ENCODE measurements at regions not wholly inside any gene's neighbourhood (a gene's known extent, or its start where the extent isn't known, plus 50 kb on each side); places are given as distances from the start of the nearest gene placed in this dataset.

DNA sequence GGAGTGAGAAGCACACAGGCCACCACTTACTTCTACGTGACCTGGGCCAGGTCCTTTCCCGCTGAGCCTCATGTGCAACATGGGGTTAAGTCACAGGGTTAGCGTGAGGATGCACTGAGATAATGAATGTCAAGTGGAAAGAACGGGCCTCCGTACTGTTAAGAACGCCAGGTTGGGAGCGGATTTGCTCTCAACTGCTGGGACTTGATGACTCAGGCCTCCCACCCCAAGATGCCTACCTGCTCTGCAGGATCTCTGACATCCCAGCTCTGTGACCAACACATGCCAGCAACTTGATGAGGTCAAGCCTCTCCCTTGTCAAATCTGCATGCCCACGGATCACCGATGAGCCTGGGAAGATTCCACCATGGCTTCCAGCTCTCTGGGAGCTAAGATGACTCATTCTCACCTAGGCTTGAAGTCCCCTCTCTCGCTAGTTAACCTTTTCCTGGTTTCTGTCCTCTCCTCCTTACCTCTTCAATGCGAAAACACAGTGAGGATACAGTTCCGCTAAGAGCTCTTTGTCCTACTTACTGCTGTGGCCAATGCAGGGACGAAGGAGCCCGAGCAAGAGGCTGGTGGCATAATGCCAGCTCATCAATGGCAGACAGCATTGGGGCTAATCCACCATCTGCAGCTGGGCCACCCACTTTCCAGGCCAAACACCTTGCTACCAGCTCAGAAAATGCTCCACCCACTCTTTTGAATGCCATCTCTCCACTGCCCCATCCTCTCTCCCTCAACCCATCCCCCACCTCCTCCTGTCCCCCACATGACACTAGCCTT lies 67.6 kb downstream of the PJA1 start:
- no peaks in the 10 kb centered on the region for H3K27me3 Mint-ChIP-seq (ENCODE audit: low read depth)

DNA sequence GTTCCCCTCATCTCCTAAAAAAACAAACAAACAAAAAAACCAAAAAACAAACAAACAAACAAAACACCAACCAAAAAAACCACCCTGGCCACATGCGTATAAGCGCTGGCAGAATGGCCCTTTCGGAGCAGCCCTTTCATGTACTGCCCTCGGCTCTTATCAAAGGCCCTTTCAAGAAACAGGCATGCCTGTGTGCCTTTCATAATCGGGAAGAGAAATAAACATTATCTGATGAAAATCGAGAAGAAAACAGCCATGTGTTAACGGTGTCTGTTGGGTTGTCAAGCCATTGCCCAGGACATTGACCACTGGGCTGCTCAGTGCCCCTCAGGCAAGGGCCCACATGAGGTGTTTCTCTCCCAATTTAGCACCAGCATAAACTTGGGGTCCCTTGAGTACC lies 68.3 kb downstream of the PJA1 start:
- Mint-ChIP-seq H3K4me1 (peaks cover 24% of the 10 kb centered on the region), H3K27ac (ENCODE audit: unreplicated experiment) (peak overlapping the region; percentile 90), H3K9me3 (no peaks in the 10 kb centered on the region), H3K27me3 (ENCODE audit: low read depth) (no peaks in the 10 kb centered on the region), H3K4me3 (no peak overlapping the region), H3K36me3 (ENCODE audit: low read depth) (no peaks in the 10 kb centered on the region)
- DNase-seq (ENCODE audit: low read depth, low spot score): no peak
- TF ChIP-seq, protein P1, sequence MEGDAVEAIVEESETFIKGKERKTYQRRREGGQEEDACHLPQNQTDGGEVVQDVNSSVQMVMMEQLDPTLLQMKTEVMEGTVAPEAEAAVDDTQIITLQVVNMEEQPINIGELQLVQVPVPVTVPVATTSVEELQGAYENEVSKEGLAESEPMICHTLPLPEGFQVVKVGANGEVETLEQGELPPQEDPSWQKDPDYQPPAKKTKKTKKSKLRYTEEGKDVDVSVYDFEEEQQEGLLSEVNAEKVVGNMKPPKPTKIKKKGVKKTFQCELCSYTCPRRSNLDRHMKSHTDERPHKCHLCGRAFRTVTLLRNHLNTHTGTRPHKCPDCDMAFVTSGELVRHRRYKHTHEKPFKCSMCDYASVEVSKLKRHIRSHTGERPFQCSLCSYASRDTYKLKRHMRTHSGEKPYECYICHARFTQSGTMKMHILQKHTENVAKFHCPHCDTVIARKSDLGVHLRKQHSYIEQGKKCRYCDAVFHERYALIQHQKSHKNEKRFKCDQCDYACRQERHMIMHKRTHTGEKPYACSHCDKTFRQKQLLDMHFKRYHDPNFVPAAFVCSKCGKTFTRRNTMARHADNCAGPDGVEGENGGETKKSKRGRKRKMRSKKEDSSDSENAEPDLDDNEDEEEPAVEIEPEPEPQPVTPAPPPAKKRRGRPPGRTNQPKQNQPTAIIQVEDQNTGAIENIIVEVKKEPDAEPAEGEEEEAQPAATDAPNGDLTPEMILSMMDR (conservative IDR thresholded peaks at IDR 0.05): no peak

More for the DNA sequence above, 67.6 kb downstream of the PJA1 start:
- Mint-ChIP-seq H3K4me1 (peaks cover 30% of the 10 kb centered on the region), H3K27ac (ENCODE audit: unreplicated experiment) (peak overlapping the region; percentile 57), H3K4me3 (no peak overlapping the region), H3K36me3 (ENCODE audit: low read depth) (no peaks in the 10 kb centered on the region), H3K9me3 (no peaks in the 10 kb centered on the region)
- DNase-seq (ENCODE audit: low read depth, low spot score): no peak
- TF ChIP-seq, protein P1 (conservative IDR thresholded peaks at IDR 0.05): no peak

DNA sequence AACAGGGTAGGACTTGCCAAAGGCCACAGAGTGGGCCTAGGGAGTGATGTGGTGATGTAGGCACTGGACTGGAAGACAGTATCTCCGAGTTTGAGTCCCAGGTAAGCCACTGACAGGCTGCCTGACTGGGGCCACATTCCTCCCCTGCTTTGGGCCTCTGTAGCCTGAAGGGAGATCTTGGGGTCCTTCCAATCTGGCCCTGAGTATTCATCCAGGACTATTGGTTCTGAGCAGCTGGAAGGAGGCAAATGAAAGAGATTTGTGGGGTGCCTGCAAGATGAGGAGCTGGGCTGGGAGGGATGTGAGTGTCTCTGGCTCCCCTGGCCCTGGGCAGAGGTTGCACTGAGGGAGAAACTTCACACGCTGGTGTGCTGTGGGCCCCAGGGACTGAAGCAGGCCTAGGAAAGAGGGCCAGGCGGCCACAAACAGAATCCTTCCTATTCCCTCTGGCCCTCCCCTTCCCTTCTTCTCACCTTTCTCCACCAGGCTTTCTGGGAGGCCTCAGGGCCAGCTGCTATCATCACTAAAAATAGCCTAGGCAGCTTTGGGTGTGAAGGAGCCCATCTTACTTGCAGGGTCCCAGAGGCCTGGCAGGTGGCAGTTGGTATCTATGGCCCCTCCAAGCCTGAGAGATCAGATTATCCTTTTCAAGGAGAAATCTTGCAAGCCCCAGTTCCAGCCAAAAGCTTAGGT lies 70.1 kb downstream of the PJA1 start:
- Mint-ChIP-seq H3K9me3 (no peaks in the 10 kb centered on the region), H3K36me3 (ENCODE audit: low read depth) (no peaks in the 10 kb centered on the region), H3K27ac (ENCODE audit: unreplicated experiment) (no peak overlapping the region), H3K27me3 (ENCODE audit: low read depth) (no peaks in the 10 kb centered on the region), H3K4me1 (peaks cover 23% of the 10 kb centered on the region), H3K4me3 (no peak overlapping the region)
- no peak for DNase-seq (ENCODE audit: low read depth, low spot score)
- TF ChIP-seq, protein P1 (conservative IDR thresholded peaks at IDR 0.05): no peak

DNA sequence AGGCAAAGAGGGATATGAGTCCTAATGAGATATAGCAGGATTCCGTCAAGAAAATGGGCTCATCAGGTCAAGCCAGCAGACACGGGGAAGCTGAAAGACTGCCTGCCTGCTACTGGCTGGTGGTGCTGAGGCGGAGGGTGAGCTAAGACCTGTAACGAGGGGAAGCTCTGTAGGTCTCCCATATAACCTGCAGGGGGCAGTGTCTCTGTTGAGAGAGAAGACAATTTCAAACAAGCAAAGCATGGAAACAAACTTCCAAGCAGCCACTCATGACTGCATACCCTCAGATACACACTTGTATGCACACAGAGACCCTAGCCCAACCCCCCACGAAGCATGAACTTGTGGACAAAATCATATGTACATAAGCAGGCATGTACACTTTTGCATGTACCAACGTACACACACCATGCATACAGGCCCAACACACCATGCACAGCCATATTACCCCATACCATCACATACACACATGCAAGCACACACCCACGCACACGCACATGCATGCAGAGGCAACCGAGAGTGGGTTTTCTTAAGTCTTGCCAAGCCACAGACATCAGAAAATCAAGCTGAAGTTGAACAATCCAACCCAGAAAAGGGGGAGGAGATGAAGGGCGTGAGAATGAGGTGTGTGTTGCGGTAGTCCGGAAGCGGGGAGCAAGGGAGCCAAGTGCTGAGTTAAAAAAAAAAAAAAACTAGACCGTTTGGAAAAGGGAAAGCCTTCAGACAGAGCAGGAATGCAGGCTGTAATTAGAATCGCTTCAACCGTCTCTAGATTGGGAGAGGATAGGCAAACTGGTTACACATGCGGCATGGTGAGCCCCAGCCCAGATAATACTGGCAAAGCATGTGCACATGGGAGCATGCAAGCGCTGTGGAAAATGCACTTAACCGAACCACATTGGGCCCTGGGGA lies 71.0 kb downstream of the PJA1 start:
- TF ChIP-seq, protein P1 (conservative IDR thresholded peaks at IDR 0.05): peak; percentile 65
- H3K4me3 Mint-ChIP-seq: no peak overlapping the region
- no peaks in the 10 kb centered on the region for H3K9me3 Mint-ChIP-seq
- peak; percentile 39 for DNase-seq (ENCODE audit: low read depth, low spot score)
- peaks cover 23% of the 10 kb centered on the region for H3K4me1 Mint-ChIP-seq
- H3K36me3 Mint-ChIP-seq (ENCODE audit: low read depth): no peaks in the 10 kb centered on the region
- H3K27ac Mint-ChIP-seq (ENCODE audit: unreplicated experiment): peak overlapping the region; percentile 20
- H3K27me3 Mint-ChIP-seq (ENCODE audit: low read depth): no peaks in the 10 kb centered on the region

DNA sequence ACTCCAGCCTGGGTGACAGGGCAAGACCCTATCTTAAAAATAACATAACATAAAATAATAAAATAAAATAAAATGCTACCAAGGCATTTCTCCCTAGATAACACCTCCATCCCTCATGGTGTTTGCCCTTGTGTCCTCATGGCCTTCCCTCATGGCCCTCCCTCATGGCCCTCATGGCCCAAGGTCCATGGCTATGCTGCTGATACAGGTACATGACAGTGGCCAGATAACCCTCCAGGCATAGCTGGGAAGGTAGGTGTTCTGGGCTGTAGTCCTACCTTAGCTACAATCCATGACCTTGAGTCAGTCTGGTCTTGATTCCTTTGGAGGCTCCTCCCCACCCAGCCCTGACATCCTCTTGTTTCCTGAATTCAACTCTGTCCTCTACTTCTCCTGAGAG lies 75.2 kb downstream of the PJA1 start:
- H3K27ac Mint-ChIP-seq (ENCODE audit: unreplicated experiment): no peak overlapping the region
- H3K36me3 Mint-ChIP-seq (ENCODE audit: low read depth): no peaks in the 10 kb centered on the region
- no peaks in the 10 kb centered on the region for H3K9me3 Mint-ChIP-seq
- H3K4me1 Mint-ChIP-seq: peaks cover 16% of the 10 kb centered on the region
- TF ChIP-seq, protein P1 (conservative IDR thresholded peaks at IDR 0.05): no peak
- no peak for DNase-seq (ENCODE audit: low read depth, low spot score)
- no peaks in the 10 kb centered on the region for H3K27me3 Mint-ChIP-seq (ENCODE audit: low read depth)
- H3K4me3 Mint-ChIP-seq: no peak overlapping the region
